B cell (primary cell): ENCODE measurements at regions not wholly inside any gene's neighbourhood (a gene's known extent, or its start where the extent isn't known, plus 50 kb on each side); places are given as distances from the start of the nearest gene placed in this dataset.

Experiments
- ATAC-seq: fragments of 200-7000 bp; cut with Tn5 transposase; one replicate; pipeline ENCODE4 v1.10.0; 2021; ENCODE audit warnings: low read depth, mild to moderate bottlenecking, moderate number of reproducible peaks, moderate library complexity
- CTCF ChIA-PET: fragments of 350-600 bp; sonication (Branson Sonifier 250); formaldehyde crosslinking; loops from one replicate; lab custom pipeline; 2021; ENCODE audit warnings: antibody characterized with exemption, inconsistent platforms; lab: Charles Lee
- POLR2A ChIA-PET: fragments of 350-600 bp; sonication (Branson Sonifier 250); formaldehyde crosslinking; loops from one replicate; lab custom pipeline; 2021; ENCODE audit warnings: antibody characterized with exemption; lab: Charles Lee
- DNase-seq: peaks from one replicate; pipeline ENCODE4 v3.0.0; 2013
- H2AFZ ChIP-seq: 2 replicates; pipeline ENCODE4 v1.6.1; 2012; ENCODE audit warnings: mild to moderate bottlenecking, low read depth, low read length; ENCODE audit not compliant: insufficient read depth, poor library complexity, severe bottlenecking
- H3K27ac ChIP-seq, 2 donors: 1 replicate in 1 of 2; 2 replicates in 1 of 2; pipeline ENCODE4 v1.5.1; 2012 to 2013; ENCODE audit warnings: low read length in 2 of 2, mild to moderate bottlenecking in 2 of 2, moderate library complexity in 1 of 2
- H3K27me3 ChIP-seq, 4 experiments: fragments of 200-600 bp in 1 of 4; sonication (generic) in 1 of 4; replicated peaks in 1 of 4; 1 replicate in 2 of 4; 2 replicates in 2 of 4; pipeline versions ENCODE4 v1.6.1 to v1.7.0; 2013 to 2016; ENCODE audit warnings: low read length in 3 of 4, mild to moderate bottlenecking in 2 of 4, mixed read lengths in 1 of 4, moderate library complexity in 1 of 4; ENCODE audit not compliant: insufficient read depth in 4 of 4, control insufficient read depth in 3 of 4; ENCODE audit errors: control extremely low read depth in 1 of 4
- H3K36me3 ChIP-seq, 2 experiments: replicated peaks in 1 of 2; 1 replicate in 1 of 2; 2 replicates in 1 of 2; pipeline versions ENCODE4 v1.6.1 to v1.7.1; 2013; ENCODE audit warnings: low read length in 1 of 2; ENCODE audit not compliant: insufficient read depth in 2 of 2, control insufficient read depth in 1 of 2; ENCODE audit errors: control extremely low read depth in 1 of 2, extremely low read depth in 1 of 2
- H3K4me1 ChIP-seq, 2 donors: fragments of 200-600 bp in 1 of 2; sonication (generic) in 1 of 2; 1 replicate in 1 of 2; 2 replicates in 1 of 2; pipeline versions ENCODE4 v1.5.1 to v1.6.1; 2013 to 2017; ENCODE audit warnings: low read length in 2 of 2; ENCODE audit not compliant: control insufficient read depth in 2 of 2, insufficient read depth in 2 of 2
- H3K4me2 ChIP-seq: replicated peaks from 2 replicates; pipeline ENCODE3; 2012; ENCODE audit warnings: mild to moderate bottlenecking, low read depth, low read length; ENCODE audit not compliant: poor library complexity, severe bottlenecking
- H3K4me3 ChIP-seq, 5 experiments: fragments of 200-600 bp in 1 of 5; sonication (generic) in 1 of 5; 1 replicate in 3 of 5; 2 replicates in 2 of 5; pipeline versions ENCODE4 v1.5.1 to v1.7.0; 2011 to 2016; ENCODE audit warnings: low read length in 4 of 5, mild to moderate bottlenecking in 4 of 5, low read depth in 2 of 5, control low read depth in 1 of 5, moderate library complexity in 1 of 5; ENCODE audit not compliant: insufficient read depth in 1 of 5; ENCODE audit errors: control extremely low read depth in 1 of 5, extremely low read depth in 1 of 5
- H3K79me2 ChIP-seq: fragments of 200-600 bp; sonication (generic); one replicate; pipeline ENCODE4 v1.6.0; 2016; ENCODE audit warnings: low read length; ENCODE audit not compliant: control insufficient read depth, insufficient read depth
- H3K9ac ChIP-seq: fragments of 200-600 bp; sonication (generic); 2 replicates; pipeline ENCODE4 v1.6.1; 2017; ENCODE audit warnings: mild to moderate bottlenecking, low read length, moderate library complexity
- H3K9me3 ChIP-seq, 3 donors: one replicate each; pipeline versions ENCODE4 v1.6.1 to v1.7.1; 2013; ENCODE audit warnings: low read length in 2 of 3; ENCODE audit not compliant: control insufficient read depth in 2 of 3, insufficient read depth in 1 of 3; ENCODE audit errors: control extremely low read depth in 1 of 3
- H4K20me1 ChIP-seq: 2 replicates; pipeline ENCODE4 v1.6.0; 2012; ENCODE audit warnings: mild to moderate bottlenecking, low read length; ENCODE audit not compliant: insufficient read depth, control insufficient read depth, poor library complexity, severe bottlenecking
- H3K27ac Mint-ChIP-seq: one replicate; pipeline ENCODE4 v1.8.0; 2021; ENCODE audit warnings: mixed read lengths
- H3K27me3 Mint-ChIP-seq: one replicate; pipeline ENCODE4 v1.8.0; 2021; ENCODE audit warnings: mixed read lengths
- H3K4me1 Mint-ChIP-seq: one replicate; pipeline ENCODE4 v1.8.0; 2021; ENCODE audit warnings: mixed read lengths
- H3K4me3 Mint-ChIP-seq: one replicate; pipeline ENCODE4 v1.8.0; 2021; ENCODE audit warnings: mixed read lengths
- H3K9me3 Mint-ChIP-seq: one replicate; pipeline ENCODE4 v1.8.0; 2022; ENCODE audit warnings: mixed read lengths; ENCODE audit not compliant: insufficient read depth
- EZH2 ChIP-seq: IDR thresholded peaks from 2 replicates; pipeline ENCODE4 v1.6.1; 2012; ENCODE audit warnings: borderline replicate concordance, low read depth, mild to moderate bottlenecking, moderate library complexity, low read length; ENCODE audit not compliant: insufficient read depth, poor library complexity, severe bottlenecking
- WGBS: methylation state at CpG from one replicate; pipeline ENCODE4 v1.1.5; 2013; ENCODE audit warnings: missing lambda C conversion rate; ENCODE audit not compliant: insufficient coverage; 5-methylcytosine and 5-hydroxymethylcytosine counted together
- intact Hi-C: fragments of 100-400 bp; cut with micrococcal nuclease; formaldehyde crosslinking; loops from one replicate; pipeline ENCODE4 v1.10.0; 2022
- TF ChIP-seq, protein P1 (sequence below): fragments of 200-600 bp; IDR thresholded peaks from one replicate; pipeline ENCODE4 v1.8.0; 2022; ENCODE audit warnings: antibody characterized with exemption, mild to moderate bottlenecking

DNA sequence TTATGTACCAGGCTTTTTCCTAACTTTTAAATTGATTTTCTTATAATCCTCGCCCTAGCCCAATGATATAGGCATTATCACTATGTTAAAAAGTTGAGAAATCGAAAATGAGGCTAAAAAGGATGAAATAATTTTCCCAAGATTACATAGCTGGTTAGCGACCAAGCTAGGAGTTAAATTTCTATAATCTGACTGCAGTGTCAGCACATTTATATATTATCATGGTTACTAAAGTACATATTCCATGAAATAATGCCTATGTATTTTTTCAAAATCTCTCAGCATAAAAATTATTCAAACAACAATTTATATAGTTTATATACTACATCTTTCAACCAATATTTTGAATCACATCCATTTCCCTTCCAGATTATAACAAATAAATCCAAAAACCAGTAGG is 317.3 kb upstream of the TFPI start:
- no peak for ATAC-seq
- Histone ChIP-seq H3K9me3 (peaks cover 0 to 14% (median 0%) of the 10 kb centered on the region in 3 donors), H3K4me1 (no peaks in the 10 kb centered on the region), H4K20me1 (no peaks in the 10 kb centered on the region), H3K9ac (no peak overlapping the region), H3K27me3 (no peaks in the 10 kb centered on the region), H2AFZ (no peak overlapping the region), H3K79me2 (no peaks in the 10 kb centered on the region), H3K4me3 (no peak overlapping the region), H3K36me3 (no peaks in the 10 kb centered on the region), H3K27ac (no peak overlapping the region), H3K4me2 (no peak overlapping the region)
- Mint-ChIP-seq H3K27ac (no peak overlapping the region), H3K27me3 (no peaks in the 10 kb centered on the region), H3K4me3 (no peak overlapping the region), H3K9me3 (peaks cover 9% of the 10 kb centered on the region), H3K4me1 (no peaks in the 10 kb centered on the region)
- DNase-seq = no peak
- ChIA-PET CTCF (no interaction called here), POLR2A (no interaction called here)
- TF ChIP-seq, protein P1, sequence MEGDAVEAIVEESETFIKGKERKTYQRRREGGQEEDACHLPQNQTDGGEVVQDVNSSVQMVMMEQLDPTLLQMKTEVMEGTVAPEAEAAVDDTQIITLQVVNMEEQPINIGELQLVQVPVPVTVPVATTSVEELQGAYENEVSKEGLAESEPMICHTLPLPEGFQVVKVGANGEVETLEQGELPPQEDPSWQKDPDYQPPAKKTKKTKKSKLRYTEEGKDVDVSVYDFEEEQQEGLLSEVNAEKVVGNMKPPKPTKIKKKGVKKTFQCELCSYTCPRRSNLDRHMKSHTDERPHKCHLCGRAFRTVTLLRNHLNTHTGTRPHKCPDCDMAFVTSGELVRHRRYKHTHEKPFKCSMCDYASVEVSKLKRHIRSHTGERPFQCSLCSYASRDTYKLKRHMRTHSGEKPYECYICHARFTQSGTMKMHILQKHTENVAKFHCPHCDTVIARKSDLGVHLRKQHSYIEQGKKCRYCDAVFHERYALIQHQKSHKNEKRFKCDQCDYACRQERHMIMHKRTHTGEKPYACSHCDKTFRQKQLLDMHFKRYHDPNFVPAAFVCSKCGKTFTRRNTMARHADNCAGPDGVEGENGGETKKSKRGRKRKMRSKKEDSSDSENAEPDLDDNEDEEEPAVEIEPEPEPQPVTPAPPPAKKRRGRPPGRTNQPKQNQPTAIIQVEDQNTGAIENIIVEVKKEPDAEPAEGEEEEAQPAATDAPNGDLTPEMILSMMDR = no peak
- no peak for TF ChIP-seq EZH2
- intact Hi-C loops = no loop called here
- WGBS = no CpG with 5 or more reads among the region's 3 CpGs

DNA sequence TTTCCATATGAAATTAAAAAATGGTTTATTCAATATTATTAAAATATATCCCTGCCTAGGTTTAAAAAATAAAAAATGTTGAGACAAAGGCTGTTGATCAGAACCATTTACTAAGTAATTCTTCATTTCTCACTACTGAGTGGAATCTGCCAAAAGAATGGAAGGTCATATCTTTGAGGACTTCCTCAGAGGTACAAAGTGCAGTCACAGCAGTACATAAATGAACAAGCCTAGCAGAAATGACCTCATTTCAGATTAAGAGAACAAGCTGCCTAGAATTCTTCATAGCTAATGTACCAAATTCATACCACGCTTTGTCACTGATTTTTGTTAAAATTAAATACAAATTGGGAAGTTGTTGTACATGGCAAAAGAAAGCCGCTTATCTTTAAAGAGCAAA is 318.9 kb upstream of the TFPI start:
- intact Hi-C loops = no loop called here
- WGBS = no CpG with 5 or more reads among the region's 2 CpGs
- Mint-ChIP-seq H3K4me3 (no peak overlapping the region), H3K27ac (no peak overlapping the region), H3K4me1 (no peaks in the 10 kb centered on the region), H3K27me3 (no peaks in the 10 kb centered on the region), H3K9me3 (peaks cover 4% of the 10 kb centered on the region)
- Histone ChIP-seq H3K27me3 (no peaks in the 10 kb centered on the region), H3K27ac (no peak overlapping the region), H3K4me1 (no peaks in the 10 kb centered on the region), H3K9me3 (peaks cover 0 to 4% (median 0%) of the 10 kb centered on the region in 3 donors), H4K20me1 (no peaks in the 10 kb centered on the region), H3K36me3 (no peaks in the 10 kb centered on the region), H3K4me3 (no peak overlapping the region), H2AFZ (no peak overlapping the region), H3K79me2 (no peaks in the 10 kb centered on the region), H3K4me2 (no peak overlapping the region), H3K9ac (no peak overlapping the region)
- ChIA-PET POLR2A (no interaction called here), CTCF (no interaction called here)
- no peak for ATAC-seq
- TF ChIP-seq EZH2 = no peak
- TF ChIP-seq, protein P1 = no peak
- no peak for DNase-seq
